ENCODE measurements at regions not wholly inside any gene's neighbourhood (a gene's known extent, or its start where the extent isn't known, plus 50 kb on each side); places are given as distances from the start of the nearest gene placed in this dataset.

- no CpG with 5 or more reads among the region's 1 CpG for WGBS (ENCODE audit: extremely low coverage, insufficient read length, low lambda C conversion rate)
- Histone ChIP-seq H3K23ac (ENCODE audit: insufficient read length, low read depth, low read length) (no peak overlapping the region), H3K4ac (ENCODE audit: low read depth, low read length) (no peak overlapping the region), H3K79me1 (ENCODE audit: insufficient read depth, low read depth, low read length, poor library complexity, severe bottlenecking) (no peaks in the 10 kb centered on the region), H3K4me1 (ENCODE audit: insufficient read depth, low read length) (no peaks in the 10 kb centered on the region), H3K9me3 (ENCODE audit: control insufficient read depth, low read depth, low read length) (no peaks in the 10 kb centered on the region), H4K91ac (ENCODE audit: insufficient read length, low read depth, low read length) (no peak overlapping the region), H2BK5ac (ENCODE audit: insufficient read length, low read length) (no peak overlapping the region), H2BK120ac (ENCODE audit: low read depth, low read length, poor library complexity, severe bottlenecking) (no peak overlapping the region), H3K4me2 (ENCODE audit: insufficient read depth, insufficient read length, low read length) (no peak overlapping the region), H3T11ph (ENCODE audit: low read length) (no peak overlapping the region), H3K27me3 (ENCODE audit: insufficient read depth, low read length) (no peaks in the 10 kb centered on the region), H3K18ac (ENCODE audit: insufficient read length, low read depth, low read length) (no peak overlapping the region), H2BK20ac (ENCODE audit: low read depth, low read length, poor library complexity, severe bottlenecking) (no peak overlapping the region), H2AFZ (ENCODE audit: low read length) (no peak overlapping the region), H3K27ac (ENCODE audit: insufficient read length, low read depth, low read length) (no peak overlapping the region), H3K56ac (ENCODE audit: insufficient read length, low read depth, low read length) (no peak overlapping the region), H4K20me1 (ENCODE audit: control insufficient read depth, insufficient read depth, insufficient read length) (no peaks in the 10 kb centered on the region), H3K9ac (ENCODE audit: extremely low read depth, insufficient read length, low read length) (no peak overlapping the region), H3K79me2 (ENCODE audit: insufficient read depth, low read length) (no peaks in the 10 kb centered on the region), H3K14ac (ENCODE audit: insufficient read depth, low read length) (no peak overlapping the region), H4K8ac (replicated peaks; ENCODE audit: insufficient read length, low read depth, low read length) (no peak overlapping the region), H4K5ac (ENCODE audit: insufficient read length, low read depth, low read length) (no peak overlapping the region), H2BK15ac (ENCODE audit: low read depth, low read length) (no peak overlapping the region), H3K23me2 (ENCODE audit: insufficient read length, low read depth, low read length, poor library complexity, severe bottlenecking) (no peaks in the 10 kb centered on the region), H2AK5ac (ENCODE audit: insufficient read length, low read length) (no peak overlapping the region), H2BK12ac (ENCODE audit: insufficient read length, low read depth, low read length) (no peak overlapping the region)
- Mint-ChIP-seq H3K27ac (no peak overlapping the region), H3K9me3 (no peaks in the 10 kb centered on the region), H3K4me1 (no peaks in the 10 kb centered on the region), H3K27me3 (ENCODE audit: low read depth) (no peaks in the 10 kb centered on the region), H3K4me3 (no peak overlapping the region), H3K36me3 (ENCODE audit: insufficient read depth in 1 of 3, low read depth in 3 of 3) (no peaks in the 10 kb centered on the region)
- TF ChIP-seq CTCF (conservative IDR thresholded peaks at IDR 0.05) = no peak
- no peak for DNase-seq
These were observed 197.8 kb downstream of the RDH14 start for GRCh38 chr2:18362696-18363095.
